RWPE2 (cell line): ENCODE measurements at regions not wholly inside any gene's neighbourhood (a gene's known extent, or its start where the extent isn't known, plus 50 kb on each side); places are given as distances from the start of the nearest gene placed in this dataset.

Source experiments
- ATAC-seq: fragments of 200-7000 bp; cut with Tn5 transposase; 3 replicates; pipeline ENCODE4 v1.9.1; 2021; ENCODE audit warnings: low read depth
- DNase-seq: peaks from one replicate; pipeline ENCODE4 v3.0.0-alpha.2; 2020; ENCODE audit warnings: low spot score
- H3K27ac ChIP-seq: fragments of 450-650 bp; 2 replicates; pipeline ENCODE4 v1.5.1; 2017; ENCODE audit warnings: mild to moderate bottlenecking; ENCODE audit not compliant: poor library complexity, severe bottlenecking
- H3K27me3 ChIP-seq: fragments of 250-450 bp; sonication (Bioruptor Pico); 2 replicates; pipeline ENCODE4 v1.5.1; 2021; ENCODE audit warnings: mild to moderate bottlenecking, moderate library complexity; ENCODE audit not compliant: insufficient read depth, poor library complexity, severe bottlenecking
- H3K36me3 ChIP-seq: fragments of 250-450 bp; sonication (Bioruptor Pico); 2 replicates; pipeline ENCODE4 v1.5.1; 2020; ENCODE audit warnings: low read depth, mild to moderate bottlenecking, moderate library complexity
- H3K4me1 ChIP-seq: fragments of 250-450 bp; sonication (Bioruptor Pico); 2 replicates; pipeline ENCODE4 v1.5.1; 2021; ENCODE audit warnings: mild to moderate bottlenecking, moderate library complexity; ENCODE audit not compliant: insufficient read depth, poor library complexity, severe bottlenecking
- H3K4me3 ChIP-seq: fragments of 250-450 bp; sonication (Bioruptor Pico); 2 replicates; pipeline ENCODE4 v1.5.1; 2021; ENCODE audit warnings: mild to moderate bottlenecking, moderate library complexity; ENCODE audit not compliant: severe bottlenecking
- H3K9me3 ChIP-seq: fragments of 250-450 bp; sonication (Bioruptor Pico); 2 replicates; pipeline ENCODE4 v1.5.1; 2021; ENCODE audit warnings: mild to moderate bottlenecking, moderate library complexity; ENCODE audit not compliant: severe bottlenecking
- TF ChIP-seq, protein P1 (sequence below): fragments of 450-650 bp; IDR thresholded peaks from one replicate; pipeline ENCODE4 v1.5.1; 2017; ENCODE audit warnings: mild to moderate bottlenecking, moderate library complexity; ENCODE audit not compliant: poor library complexity, severe bottlenecking

DNA sequence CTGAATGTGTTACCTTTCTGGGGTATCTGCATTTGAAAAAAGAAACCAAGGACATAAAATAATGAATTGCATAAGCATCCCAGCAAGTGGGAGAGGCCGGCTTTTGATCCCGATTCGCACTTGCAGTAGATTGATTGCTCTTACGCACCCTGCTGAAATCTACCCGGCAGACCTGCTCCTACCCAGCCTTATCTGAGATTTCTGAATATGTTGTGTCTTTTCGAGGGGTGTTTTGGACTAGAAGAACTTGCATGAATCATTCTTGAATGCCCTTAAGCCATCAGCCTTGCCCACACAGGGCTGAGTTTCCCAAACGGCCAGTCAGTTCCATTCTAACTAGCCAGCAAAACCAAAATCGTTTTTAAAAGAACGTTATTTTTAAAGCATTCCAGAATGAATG, 174.4 kb upstream of the BCOR start:
- DNase-seq (no peak), ATAC-seq (no peak)
- TF ChIP-seq, protein P1, sequence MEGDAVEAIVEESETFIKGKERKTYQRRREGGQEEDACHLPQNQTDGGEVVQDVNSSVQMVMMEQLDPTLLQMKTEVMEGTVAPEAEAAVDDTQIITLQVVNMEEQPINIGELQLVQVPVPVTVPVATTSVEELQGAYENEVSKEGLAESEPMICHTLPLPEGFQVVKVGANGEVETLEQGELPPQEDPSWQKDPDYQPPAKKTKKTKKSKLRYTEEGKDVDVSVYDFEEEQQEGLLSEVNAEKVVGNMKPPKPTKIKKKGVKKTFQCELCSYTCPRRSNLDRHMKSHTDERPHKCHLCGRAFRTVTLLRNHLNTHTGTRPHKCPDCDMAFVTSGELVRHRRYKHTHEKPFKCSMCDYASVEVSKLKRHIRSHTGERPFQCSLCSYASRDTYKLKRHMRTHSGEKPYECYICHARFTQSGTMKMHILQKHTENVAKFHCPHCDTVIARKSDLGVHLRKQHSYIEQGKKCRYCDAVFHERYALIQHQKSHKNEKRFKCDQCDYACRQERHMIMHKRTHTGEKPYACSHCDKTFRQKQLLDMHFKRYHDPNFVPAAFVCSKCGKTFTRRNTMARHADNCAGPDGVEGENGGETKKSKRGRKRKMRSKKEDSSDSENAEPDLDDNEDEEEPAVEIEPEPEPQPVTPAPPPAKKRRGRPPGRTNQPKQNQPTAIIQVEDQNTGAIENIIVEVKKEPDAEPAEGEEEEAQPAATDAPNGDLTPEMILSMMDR, result no peak
- Histone ChIP-seq H3K27ac (no peak overlapping the region), H3K27me3 (no peaks in the 10 kb centered on the region), H3K9me3 (no peaks in the 10 kb centered on the region), H3K4me3 (no peak overlapping the region), H3K36me3 (no peaks in the 10 kb centered on the region), H3K4me1 (no peaks in the 10 kb centered on the region)

GRCh38 chrX:40268188-40268520, 170.4 kb upstream of the BCOR start:
- H3K4me1 ChIP-seq, result no peaks in the 10 kb centered on the region
- no peaks in the 10 kb centered on the region for H3K27me3 ChIP-seq
- ATAC-seq (no peak), DNase-seq (no peak)
- no peak overlapping the region for H3K4me3 ChIP-seq
- H3K36me3 ChIP-seq, result no peaks in the 10 kb centered on the region
- no peak overlapping the region for H3K27ac ChIP-seq
- no peaks in the 10 kb centered on the region for H3K9me3 ChIP-seq
- TF ChIP-seq, protein P1, result no peak

GRCh38 chrX:40267334-40268187, 169.8 kb upstream of the BCOR start:
- Histone ChIP-seq H3K9me3 (no peaks in the 10 kb centered on the region), H3K27ac (no peak overlapping the region), H3K4me3 (peak overlapping the region; percentile 41), H3K27me3 (no peaks in the 10 kb centered on the region), H3K4me1 (no peaks in the 10 kb centered on the region), H3K36me3 (no peaks in the 10 kb centered on the region)
- ATAC-seq, result no peak
- no peak for DNase-seq
- TF ChIP-seq, protein P1, result peak; percentile 45

DNA sequence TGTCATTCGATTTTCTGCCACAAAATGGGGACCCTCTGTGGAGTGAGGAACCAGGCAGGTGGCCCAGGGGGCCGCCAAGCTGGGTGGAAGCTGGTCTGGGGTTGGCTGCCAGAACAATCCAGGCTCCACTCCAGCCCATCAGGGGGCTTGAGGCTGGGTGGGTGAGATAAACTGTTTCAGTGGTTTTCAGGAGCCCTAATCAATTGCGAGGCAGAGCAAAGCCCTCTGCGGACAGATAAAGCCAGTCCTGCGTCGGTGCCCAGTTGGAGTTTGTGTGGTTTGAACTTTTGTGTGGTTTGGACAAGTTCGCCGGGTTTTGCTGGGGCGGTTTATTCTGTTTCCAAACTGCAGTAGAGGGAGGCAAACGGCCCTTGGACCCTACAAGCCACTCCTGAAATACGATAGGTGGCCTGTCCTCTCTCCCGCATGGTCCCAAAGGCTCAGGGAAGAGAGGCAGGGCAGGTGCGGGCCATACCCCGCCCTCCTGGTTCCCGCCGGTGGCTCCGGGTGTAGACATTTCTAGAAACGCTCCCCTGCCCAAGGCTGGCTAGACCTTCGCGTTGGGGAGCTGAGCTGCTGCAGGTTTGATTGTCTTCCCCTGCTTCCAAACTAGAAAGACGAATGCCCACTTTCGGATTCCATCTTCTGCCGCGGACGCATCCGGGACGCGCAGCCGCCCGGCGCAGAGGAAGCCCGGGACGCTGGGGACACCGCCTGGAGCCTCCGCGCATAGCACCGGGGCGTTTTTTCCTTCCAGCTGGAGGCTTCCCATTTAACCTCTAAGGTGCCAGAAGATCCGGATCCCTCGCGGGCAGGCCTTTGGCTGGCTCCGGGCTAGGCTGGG, 169.0 kb upstream of the BCOR start:
- ATAC-seq, result peak; percentile 84
- Histone ChIP-seq H3K27me3 (no peaks in the 10 kb centered on the region), H3K9me3 (no peaks in the 10 kb centered on the region), H3K36me3 (no peaks in the 10 kb centered on the region), H3K27ac (no peak overlapping the region), H3K4me1 (no peaks in the 10 kb centered on the region), H3K4me3 (peak overlapping the region; percentile 41)
- TF ChIP-seq, protein P1, result peak; percentile 72
- peak; percentile 54 for DNase-seq
